ENCODE measurements at regions not wholly inside any gene's neighbourhood (a gene's known extent, or its start where the extent isn't known, plus 50 kb on each side); places are given as distances from the start of the nearest gene placed in this dataset.

DNA sequence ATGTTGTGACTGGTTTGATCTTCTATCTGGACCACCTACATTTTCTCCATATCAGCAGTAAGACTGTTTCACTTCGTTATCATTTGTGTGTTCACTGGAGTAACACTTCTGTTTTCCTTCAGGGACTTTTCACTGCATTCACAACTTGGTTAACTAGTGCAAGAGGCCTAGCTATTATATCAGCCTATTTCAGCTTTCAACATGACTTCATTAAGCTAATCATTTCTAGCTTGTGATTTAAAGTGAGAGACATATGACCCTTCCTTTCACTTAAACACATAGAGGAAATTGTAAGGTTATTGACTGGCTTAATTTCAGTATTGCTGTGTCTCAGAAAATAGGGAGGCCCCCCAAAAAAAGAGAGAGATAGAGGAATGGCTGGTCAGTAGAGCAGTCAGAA lies 622.8 kb upstream of the NRSN1 start:
- Histone ChIP-seq H3K36me3 (replicated peaks in 1 of 2; ENCODE audit: control insufficient read depth in 1 of 2, insufficient read depth in 2 of 2, low read length in 2 of 2) (no peaks in the 10 kb centered on the region), H4K20me1 (ENCODE audit: insufficient read depth, low read length) (no peaks in the 10 kb centered on the region), H3K79me2 (ENCODE audit: insufficient read depth, low read length) (no peaks in the 10 kb centered on the region), H3K27me3 (ENCODE audit: control insufficient read depth in 1 of 2, insufficient read depth in 2 of 2, low read length in 2 of 2) (no peaks in the 10 kb centered on the region), H3K27ac (ENCODE audit: extremely low read length, insufficient read depth, low read length) (no peak overlapping the region), H3K9ac (ENCODE audit: insufficient read depth, low read depth, low read length) (no peak overlapping the region), H3K4me2 (ENCODE audit: low read depth, low read length) (no peak overlapping the region), H3K9me3 (ENCODE audit: low read length) (peaks cover 19% of the 10 kb centered on the region; the same call in 1 of the 2 replicates), H3K4me3 (replicated peaks in 1 of 3; ENCODE audit: insufficient read depth in 1 of 3, low read depth in 2 of 3, low read length in 3 of 3) (no peak overlapping the region), H2AFZ (ENCODE audit: low read length) (no peak overlapping the region), H3K4me1 (ENCODE audit: insufficient read depth, low read length) (no peaks in the 10 kb centered on the region)
- FAIRE-seq (no peak), DNase-seq (ENCODE audit: low spot score) (no peak), ATAC-seq (no peak)
- no peak for TF ChIP-seq ZNF331 (CRISPR knock-in tag; IDR thresholded peaks at IDR 0.05)
- TF ChIP-seq, protein P1, sequence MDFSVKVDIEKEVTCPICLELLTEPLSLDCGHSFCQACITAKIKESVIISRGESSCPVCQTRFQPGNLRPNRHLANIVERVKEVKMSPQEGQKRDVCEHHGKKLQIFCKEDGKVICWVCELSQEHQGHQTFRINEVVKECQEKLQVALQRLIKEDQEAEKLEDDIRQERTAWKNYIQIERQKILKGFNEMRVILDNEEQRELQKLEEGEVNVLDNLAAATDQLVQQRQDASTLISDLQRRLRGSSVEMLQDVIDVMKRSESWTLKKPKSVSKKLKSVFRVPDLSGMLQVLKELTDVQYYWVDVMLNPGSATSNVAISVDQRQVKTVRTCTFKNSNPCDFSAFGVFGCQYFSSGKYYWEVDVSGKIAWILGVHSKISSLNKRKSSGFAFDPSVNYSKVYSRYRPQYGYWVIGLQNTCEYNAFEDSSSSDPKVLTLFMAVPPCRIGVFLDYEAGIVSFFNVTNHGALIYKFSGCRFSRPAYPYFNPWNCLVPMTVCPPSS (IDR thresholded peaks at IDR 0.05) = no peak
- no peak for TF ChIP-seq ATF1 (CRISPR knock-in tag; IDR thresholded peaks at IDR 0.05)
- TF ChIP-seq, protein P2, sequence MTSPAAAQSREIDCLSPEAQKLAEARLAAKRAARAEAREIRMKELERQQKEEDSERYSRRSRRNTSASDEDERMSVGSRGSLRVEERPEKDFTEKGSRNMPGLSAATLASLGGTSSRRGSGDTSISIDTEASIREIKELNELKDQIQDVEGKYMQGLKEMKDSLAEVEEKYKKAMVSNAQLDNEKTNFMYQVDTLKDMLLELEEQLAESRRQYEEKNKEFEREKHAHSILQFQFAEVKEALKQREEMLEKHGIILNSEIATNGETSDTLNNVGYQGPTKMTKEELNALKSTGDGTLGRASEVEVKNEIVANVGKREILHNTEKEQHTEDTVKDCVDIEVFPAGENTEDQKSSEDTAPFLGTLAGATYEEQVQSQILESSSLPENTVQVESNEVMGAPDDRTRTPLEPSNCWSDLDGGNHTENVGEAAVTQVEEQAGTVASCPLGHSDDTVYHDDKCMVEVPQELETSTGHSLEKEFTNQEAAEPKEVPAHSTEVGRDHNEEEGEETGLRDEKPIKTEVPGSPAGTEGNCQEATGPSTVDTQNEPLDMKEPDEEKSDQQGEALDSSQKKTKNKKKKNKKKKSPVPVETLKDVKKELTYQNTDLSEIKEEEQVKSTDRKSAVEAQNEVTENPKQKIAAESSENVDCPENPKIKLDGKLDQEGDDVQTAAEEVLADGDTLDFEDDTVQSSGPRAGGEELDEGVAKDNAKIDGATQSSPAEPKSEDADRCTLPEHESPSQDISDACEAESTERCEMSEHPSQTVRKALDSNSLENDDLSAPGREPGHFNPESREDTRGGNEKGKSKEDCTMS (CRISPR knock-in tag; conservative IDR thresholded peaks at IDR 0.05) = no peak
- no peak for TF ChIP-seq SNAPC4 (CRISPR knock-in tag; IDR thresholded peaks at IDR 0.05)
- TF ChIP-seq CENPT (CRISPR knock-in tag; IDR thresholded peaks at IDR 0.05; ENCODE audit: low read depth) = no peak
- TF ChIP-seq, protein P3, sequence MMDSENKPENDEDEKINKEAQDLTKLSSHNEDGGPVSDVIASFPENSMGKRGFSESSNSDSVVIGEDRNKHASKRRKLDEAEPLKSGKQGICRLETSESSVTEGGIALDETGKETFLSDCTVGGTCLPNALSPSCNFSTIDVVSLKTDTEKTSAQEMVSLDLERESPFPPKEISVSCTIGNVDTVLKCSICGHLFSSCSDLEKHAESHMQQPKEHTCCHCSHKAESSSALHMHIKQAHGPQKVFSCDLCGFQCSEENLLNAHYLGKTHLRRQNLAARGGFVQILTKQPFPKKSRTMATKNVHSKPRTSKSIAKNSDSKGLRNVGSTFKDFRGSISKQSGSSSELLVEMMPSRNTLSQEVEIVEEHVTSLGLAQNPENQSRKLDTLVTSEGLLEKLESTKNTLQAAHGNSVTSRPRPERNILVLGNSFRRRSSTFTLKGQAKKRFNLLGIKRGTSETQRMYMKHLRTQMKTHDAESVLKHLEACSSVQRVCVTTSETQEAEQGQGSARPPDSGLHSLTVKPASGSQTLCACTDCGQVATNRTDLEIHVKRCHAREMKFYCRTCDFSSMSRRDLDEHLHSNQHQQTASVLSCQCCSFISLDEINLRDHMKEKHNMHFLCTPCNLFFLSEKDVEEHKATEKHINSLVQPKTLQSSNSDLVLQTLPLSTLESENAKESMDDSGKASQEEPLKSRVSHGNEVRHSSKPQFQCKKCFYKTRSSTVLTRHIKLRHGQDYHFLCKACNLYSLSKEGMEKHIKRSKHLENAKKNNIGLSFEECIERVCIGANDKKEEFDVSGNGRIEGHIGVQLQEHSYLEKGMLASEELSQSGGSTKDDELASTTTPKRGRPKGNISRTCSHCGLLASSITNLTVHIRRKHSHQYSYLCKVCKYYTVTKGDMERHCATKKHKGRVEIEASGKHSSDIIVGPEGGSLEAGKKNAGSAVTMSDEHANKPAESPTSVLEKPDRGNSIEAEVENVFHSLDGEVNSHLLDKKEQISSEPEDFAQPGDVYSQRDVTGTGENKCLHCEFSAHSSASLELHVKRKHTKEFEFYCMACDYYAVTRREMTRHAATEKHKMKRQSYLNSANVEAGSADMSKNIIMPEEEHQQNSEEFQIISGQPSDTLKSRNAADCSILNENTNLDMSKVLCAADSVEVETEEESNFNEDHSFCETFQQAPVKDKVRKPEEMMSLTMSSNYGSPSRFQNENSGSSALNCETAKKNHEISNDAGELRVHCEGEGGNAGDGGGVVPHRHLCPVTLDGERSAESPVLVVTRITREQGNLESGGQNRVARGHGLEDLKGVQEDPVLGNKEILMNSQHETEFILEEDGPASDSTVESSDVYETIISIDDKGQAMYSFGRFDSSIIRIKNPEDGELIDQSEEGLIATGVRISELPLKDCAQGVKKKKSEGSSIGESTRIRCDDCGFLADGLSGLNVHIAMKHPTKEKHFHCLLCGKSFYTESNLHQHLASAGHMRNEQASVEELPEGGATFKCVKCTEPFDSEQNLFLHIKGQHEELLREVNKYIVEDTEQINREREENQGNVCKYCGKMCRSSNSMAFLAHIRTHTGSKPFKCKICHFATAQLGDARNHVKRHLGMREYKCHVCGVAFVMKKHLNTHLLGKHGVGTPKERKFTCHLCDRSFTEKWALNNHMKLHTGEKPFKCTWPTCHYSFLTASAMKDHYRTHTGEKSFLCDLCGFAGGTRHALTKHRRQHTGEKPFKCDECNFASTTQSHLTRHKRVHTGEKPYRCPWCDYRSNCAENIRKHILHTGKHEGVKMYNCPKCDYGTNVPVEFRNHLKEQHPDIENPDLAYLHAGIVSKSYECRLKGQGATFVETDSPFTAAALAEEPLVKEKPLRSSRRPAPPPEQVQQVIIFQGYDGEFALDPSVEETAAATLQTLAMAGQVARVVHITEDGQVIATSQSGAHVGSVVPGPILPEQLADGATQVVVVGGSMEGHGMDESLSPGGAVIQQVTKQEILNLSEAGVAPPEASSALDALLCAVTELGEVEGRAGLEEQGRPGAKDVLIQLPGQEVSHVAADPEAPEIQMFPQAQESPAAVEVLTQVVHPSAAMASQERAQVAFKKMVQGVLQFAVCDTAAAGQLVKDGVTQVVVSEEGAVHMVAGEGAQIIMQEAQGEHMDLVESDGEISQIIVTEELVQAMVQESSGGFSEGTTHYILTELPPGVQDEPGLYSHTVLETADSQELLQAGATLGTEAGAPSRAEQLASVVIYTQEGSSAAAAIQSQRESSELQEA (CRISPR knock-in tag; IDR thresholded peaks at IDR 0.05; ENCODE audit: not compliant biosample characterization) = no peak
- BruUV-seq (replicated peaks) = no TSS peak
- POLR2A ChIA-PET = no interaction called here
- in situ Hi-C loops (cut with HindIII; ENCODE audit: extremely low pct_ligation_motif_present, low pct_unique_long_range_greater_than_20kb) (no loop called here), intact Hi-C loops (cut with micrococcal nuclease; ENCODE audit: unreplicated experiment) (no loop called here)
- 10% methylated on average over 1 of the region's 1 CpG for WGBS (ENCODE audit: low lambda C conversion rate)
- CTCF ChIA-PET (ENCODE audit: low intra/inter-chr PET ratio, low total read pairs) = no interaction called here

All from HepG2 (cell line).